HG03442 (cell line): ENCODE measurements at regions not wholly inside any gene's neighbourhood (a gene's known extent, or its start where the extent isn't known, plus 50 kb on each side); places are given as distances from the start of the nearest gene placed in this dataset.
"Not testable (repeated sequence)": the region's sequence is repeated elsewhere in the genome, so short reads cannot be mapped to it uniquely, and the experiment has no call there.

Experiments
- ATAC-seq: cut with Tn5 transposase; IDR thresholded peaks from one replicate; pipeline ENCODE4 v1.9.1; 2021; ENCODE audit warnings: mild to moderate bottlenecking, moderate library complexity; ENCODE audit not compliant: unreplicated experiment

- ATAC-seq, result no peak
Observed at GRCh38 chr18:39480494-39481195, 1915.0 kb upstream of the CELF4 start.

GRCh38 chr18:39464006-39464405, 1898.4 kb upstream of the CELF4 start:
- no peak for ATAC-seq

GRCh38 chr18:39462436-39462835, 1896.8 kb upstream of the CELF4 start:
- ATAC-seq, result no peak

- ATAC-seq, result no peak
Observed at GRCh38 chr18:39460136-39460535, 1894.5 kb upstream of the CELF4 start.

GRCh38 chr18:39455285-39455684, 1889.7 kb upstream of the CELF4 start:
- ATAC-seq, result no peak

DNA sequence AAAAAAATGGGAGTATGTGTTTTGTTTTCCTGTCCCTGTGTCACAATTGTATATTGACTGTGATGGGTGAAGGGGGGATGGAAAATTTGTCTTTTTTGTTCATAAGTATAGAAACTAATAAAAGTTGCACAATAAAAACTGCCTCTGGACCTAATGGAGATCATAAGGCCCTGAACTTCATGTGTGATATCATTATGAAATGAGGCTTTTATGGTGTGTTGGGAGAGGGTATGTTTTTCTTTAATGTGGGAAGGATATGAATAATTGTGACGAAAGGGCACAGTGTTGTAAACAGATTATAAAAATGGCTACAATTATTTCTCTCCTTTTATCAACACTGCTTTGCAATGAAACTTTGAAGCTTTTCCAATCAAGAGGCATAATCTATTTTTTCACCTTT, 1889.3 kb upstream of the CELF4 start:
- no peak for ATAC-seq

DNA sequence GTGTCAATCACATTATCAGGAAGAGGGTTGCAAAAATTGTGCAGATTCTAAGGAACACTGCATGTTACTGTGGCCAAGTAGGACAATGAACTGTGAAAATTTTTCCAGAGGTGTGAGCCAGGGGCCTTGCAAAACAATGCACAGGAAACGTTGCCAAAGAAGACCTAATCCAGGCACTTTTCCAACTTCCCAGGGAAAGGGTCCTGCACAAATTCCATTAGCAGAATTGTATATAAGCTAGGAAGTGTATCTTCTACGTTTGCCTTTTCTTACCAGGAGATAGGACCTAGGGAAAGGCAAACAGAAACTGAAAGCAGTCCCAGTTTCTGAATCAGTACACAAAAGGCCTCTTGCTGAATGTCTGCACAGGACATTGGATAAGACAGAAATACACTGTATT, 1888.3 kb upstream of the CELF4 start:
- no peak for ATAC-seq

GRCh38 chr18:39453356-39453755, 1887.8 kb upstream of the CELF4 start:
- no peak for ATAC-seq

GRCh38 chr18:39450958-39451357, 1885.4 kb upstream of the CELF4 start:
- ATAC-seq, result no peak

GRCh38 chr18:39449566-39449965, 1884.0 kb upstream of the CELF4 start:
- no peak for ATAC-seq

DNA sequence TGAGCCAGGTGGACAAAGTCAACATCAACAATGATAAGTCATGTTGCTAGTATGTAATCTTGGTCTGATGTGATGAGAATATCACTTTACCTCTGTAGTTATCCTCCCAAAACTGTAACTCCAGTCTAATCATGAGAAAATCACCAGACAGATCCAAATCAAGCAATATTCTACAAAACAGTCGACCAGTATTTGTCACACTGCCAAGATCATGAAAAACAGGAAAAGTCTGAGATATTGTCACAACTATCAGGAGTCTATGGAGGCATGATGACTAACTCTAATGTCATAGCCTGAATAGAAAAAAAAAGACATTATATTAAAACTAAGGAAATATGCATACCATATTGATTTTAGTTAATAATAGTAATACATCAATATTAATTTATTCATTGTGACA, 1883.3 kb upstream of the CELF4 start:
- no peak for ATAC-seq

- ATAC-seq, result not testable (repeated sequence)
Observed at GRCh38 chr18:39444957-39445356, 1879.4 kb upstream of the CELF4 start.

DNA sequence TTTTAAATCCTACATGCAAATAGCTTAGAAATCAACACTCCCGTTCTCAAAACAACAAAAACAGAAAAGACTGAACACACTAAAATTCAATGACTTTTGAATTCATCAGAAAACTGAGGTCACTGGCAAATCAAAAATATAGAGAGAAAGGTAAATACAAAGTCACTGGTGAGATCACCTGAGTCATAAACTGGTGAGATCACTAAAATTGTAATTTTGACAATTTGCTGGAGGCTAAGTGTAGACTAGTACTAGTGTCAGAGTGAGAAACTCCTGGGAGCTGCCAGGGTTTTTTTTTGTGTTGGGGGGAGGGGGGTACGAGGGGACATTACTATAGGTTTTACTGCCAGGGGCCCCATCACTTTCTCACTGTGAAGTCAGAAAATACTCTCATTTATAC, 1876.0 kb upstream of the CELF4 start:
- no peak for ATAC-seq

DNA sequence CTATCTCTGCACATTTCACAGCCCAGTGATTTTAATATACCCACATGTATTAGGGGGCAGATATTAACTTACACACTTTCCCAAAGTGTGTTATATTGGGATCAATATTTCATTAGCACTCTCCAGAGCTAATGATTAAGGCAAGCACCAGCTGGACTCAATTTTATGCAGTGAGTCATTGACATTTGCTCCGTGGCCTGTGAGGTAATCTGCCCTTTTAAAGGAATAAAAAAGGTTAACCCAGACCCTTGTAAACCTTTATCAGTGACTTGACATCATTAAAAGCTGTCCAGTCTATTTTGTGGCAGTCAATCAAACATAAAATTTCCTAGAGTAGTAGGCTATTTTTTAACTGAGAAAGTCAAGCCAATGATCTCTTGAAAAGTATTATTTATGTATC, 1870.4 kb upstream of the CELF4 start:
- no peak for ATAC-seq

GRCh38 chr18:39435209-39435608, 1869.6 kb upstream of the CELF4 start:
- no peak for ATAC-seq

GRCh38 chr18:39434223-39434920, 1868.8 kb upstream of the CELF4 start:
- ATAC-seq, result no peak

DNA sequence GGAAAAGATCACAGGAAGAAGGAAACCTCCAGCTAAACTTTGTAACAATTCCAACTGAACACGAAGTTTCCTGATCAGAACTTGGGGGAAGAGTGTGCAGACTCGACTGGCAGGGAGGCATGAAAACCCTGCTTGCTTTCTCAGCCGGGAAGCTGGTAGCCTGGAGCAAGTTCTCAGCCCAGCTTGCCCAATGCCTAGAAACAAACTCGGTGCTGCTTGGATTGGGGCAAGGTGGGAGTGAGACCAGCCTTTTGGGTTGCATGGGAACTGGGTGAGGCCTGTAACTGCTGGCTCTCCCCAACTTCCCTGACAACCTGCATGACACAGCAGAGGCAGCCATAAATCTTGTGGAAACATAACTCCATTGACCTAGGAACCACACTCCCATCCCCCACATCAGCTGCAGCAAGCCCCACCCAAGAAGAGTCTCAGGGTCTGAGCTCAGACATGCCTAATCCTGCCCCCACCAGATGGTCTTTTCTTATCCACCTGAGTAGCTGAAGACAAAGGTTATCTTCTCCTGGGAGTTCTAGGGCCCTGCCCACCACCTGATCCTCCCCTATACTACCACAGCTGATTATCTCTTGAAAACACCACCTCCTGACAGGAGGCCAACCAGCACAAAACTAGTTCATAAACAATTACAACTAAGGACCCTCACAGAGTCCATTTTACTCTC, 1859.7 kb upstream of the CELF4 start:
- ATAC-seq, result no peak

DNA sequence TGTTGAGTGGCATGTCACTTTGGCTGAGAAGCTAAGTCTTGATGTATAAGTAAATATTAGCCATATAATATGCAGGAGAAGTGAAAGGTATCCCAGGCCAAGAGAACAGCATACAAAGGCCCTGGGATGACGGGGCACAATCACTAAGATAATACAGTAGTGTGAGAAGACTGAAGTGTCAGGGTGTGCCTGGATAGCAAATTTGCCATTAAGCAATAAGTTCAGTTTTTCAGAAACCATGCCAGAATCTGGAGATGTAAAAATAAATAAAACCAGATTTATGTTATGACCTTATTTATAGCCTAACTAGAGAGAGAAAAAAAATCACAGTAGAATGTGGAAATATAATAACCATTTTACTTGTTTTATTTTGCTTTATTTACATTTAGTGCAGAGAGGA, 1858.7 kb upstream of the CELF4 start:
- ATAC-seq, result no peak

GRCh38 chr18:39421276-39421675, 1855.7 kb upstream of the CELF4 start:
- no peak for ATAC-seq

DNA sequence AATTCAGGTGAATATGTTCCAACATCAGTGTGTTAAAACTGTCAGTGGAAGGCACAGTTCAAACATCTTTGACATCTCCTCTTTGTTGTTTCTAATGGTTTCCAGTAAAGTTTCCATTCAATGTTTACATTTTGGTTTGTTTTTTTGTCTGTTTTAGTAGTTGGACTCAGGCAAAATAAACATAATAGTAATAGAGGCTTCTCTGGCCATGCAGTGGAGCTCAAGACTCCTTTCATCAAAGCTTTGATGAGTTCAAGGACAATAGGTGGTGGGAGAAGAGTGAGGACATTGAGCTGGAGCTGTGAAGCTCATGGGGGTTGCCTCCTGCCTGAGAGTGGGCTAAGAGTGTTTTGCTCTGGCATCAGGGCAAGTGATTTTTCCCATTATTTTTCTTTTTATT, 1853.7 kb upstream of the CELF4 start:
- ATAC-seq, result no peak

GRCh38 chr18:39415471-39415870, 1849.9 kb upstream of the CELF4 start:
- no peak for ATAC-seq
